ENCODE measurements at regions not wholly inside any gene's neighbourhood (a gene's known extent, or its start where the extent isn't known, plus 50 kb on each side); places are given as distances from the start of the nearest gene placed in this dataset.

GRCh38 chr18:67589325-67589724 lies 72.8 kb upstream of the DSEL start:
- DNase-seq (ENCODE audit: low read depth in 2 of 2) = no peak

GRCh38 chr18:67586101-67586500 lies 69.6 kb upstream of the DSEL start:
- no peak for DNase-seq (ENCODE audit: low read depth in 2 of 2)

GRCh38 chr18:67583621-67584020 lies 67.1 kb upstream of the DSEL start:
- DNase-seq (ENCODE audit: low read depth in 2 of 2) = no peak

GRCh38 chr18:67582488-67582887 lies 66.0 kb upstream of the DSEL start:
- no peak for DNase-seq (ENCODE audit: low read depth in 2 of 2)

GRCh38 chr18:67581178-67581577 lies 64.7 kb upstream of the DSEL start:
- DNase-seq (ENCODE audit: low read depth in 2 of 2) = no peak

- no peak for DNase-seq (ENCODE audit: low read depth in 2 of 2)
Observed at GRCh38 chr18:67577386-67577785, 60.9 kb upstream of the DSEL start.

- DNase-seq (ENCODE audit: low read depth in 2 of 2) = no peak
Observed at GRCh38 chr18:67574749-67575148, 58.2 kb upstream of the DSEL start.

GRCh38 chr18:67568166-67568565 lies 51.6 kb upstream of the DSEL start:
- no peak for DNase-seq (ENCODE audit: low read depth in 2 of 2)
